Stimulated activated CD8-positive, alpha-beta memory T cell treated with anti-CD3 and anti-CD28 coated beads, Interleukin-12 subunit alpha, Interleukin-12 subunit beta, amount 100 ng/mL, for 4 hours (primary cell): ENCODE measurements at regions not wholly inside any gene's neighbourhood (a gene's known extent, or its start where the extent isn't known, plus 50 kb on each side); places are given as distances from the start of the nearest gene placed in this dataset.
"Not testable (repeated sequence)": the region's sequence is repeated elsewhere in the genome, so short reads cannot be mapped to it uniquely, and the experiment has no call there.

ENCODE experiments used
- DNase-seq: peaks from one replicate; pipeline ENCODE4 v3.0.0-alpha.2; 2020; ENCODE audit warnings: low read depth

DNA sequence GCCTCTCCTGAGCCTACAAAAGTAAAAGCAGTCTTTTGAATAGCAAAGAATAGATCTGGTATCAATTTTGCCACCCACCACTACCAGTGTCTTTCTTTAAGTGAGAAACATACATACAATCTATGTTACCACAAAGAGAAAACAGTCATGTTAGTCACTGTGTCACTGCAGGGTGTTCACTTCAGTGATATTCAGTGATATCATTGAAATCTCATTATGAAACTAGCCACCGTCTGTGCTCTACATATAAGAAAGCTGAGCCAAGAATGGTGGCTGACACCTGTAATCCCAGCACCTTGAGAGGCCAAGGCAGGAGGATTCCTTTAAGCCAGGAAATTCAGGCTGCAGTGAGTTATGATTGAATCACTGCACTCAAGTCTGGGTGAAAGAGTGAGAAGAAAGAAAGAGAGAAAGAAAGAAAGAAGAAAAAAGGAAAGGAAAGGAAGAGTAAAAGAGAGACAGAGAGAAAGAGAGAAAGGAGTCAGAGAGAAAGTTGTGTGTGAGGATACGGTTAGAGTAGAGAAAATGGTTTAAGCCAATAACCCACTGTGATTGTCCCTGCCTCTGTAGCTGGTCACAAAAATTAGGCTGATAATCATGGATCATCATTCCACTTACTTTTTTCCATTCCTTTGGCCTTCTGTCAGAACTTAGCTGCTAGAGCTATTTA is 847.1 kb downstream of the FAM181B start:
- no peak for DNase-seq

GRCh38 chr11:81874635-81875034 is 859.0 kb downstream of the FAM181B start:
- no peak for DNase-seq

DNA sequence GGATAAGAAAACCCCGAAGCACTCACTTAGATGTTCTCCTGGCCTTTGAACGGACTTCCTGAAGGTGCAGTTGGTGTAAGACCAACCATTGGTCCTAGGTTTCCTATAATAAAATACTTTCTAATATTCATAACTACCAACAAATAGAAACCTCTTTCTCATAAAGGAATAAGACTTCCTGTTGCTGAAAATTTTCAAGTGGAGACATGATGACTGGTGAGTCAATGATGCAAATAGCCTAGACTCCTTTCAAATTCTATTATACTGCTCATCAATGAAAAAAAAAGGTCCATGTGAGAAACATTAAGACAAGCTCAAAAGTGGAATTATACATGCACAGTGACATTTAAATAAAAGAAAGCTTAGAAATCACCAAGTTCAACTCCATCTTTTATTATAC is 862.8 kb downstream of the FAM181B start:
- DNase-seq = no peak

- no peak for DNase-seq
Observed at GRCh38 chr11:81870066-81870412, 863.6 kb downstream of the FAM181B start.

DNA sequence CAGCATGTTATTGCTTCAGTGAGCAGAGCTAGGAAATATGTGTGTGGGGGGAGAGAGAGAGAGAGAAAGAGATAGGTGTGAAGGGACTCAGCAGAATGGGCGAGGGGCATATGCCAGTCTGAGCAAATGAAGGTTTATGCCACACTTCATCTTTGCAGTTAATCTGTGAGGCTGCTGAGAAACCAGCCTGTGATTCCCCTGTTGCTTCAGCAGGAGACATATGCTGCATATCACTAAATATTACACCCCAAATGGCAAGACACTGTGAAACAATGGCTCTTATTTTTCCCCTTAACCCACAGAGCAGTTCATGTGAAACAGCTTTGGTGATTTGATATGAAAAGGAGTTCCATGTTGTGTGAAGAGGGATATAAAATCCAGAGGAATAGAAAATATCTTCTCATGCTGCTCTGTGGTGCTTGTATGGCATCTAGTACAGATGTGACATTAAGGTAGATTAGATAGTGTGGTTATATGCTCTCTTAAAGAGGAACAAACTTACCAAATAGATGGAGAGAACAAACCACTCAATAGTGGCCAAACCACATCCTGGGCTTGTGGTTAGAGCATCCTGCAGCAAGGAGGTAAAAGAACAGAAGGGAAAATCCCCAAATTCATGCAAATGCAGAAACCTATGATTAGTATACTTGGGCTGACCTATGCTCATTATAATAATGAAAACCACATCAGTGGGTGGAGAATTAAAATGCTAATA is 864.2 kb downstream of the FAM181B start:
- peak; percentile 44 for DNase-seq

GRCh38 chr11:81866896-81867295 is 866.8 kb downstream of the FAM181B start:
- DNase-seq = no peak

DNA sequence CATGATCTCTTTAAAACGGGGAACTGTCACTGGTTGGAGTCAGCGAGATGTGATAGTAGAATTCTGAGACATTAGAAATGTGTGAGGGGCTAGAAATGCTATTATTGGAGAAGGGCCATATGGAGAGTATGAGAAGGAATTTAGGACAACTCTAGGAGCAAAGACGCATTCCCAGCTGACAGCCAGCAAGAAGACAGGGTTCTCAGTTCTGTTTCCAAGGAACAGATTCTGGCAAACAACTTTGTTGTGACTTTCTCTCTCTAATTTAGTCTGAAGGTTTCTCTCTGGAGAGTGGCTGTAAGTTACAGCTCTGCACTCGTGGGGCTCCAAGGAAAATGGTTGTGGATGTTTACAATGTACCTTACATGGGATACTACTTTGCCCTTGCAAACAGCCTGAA is 876.3 kb downstream of the FAM181B start:
- no peak for DNase-seq

GRCh38 chr11:81853791-81854190 is 879.9 kb downstream of the FAM181B start:
- DNase-seq = no peak

GRCh38 chr11:81852896-81853295 is 880.8 kb downstream of the FAM181B start:
- DNase-seq = no peak

- no peak for DNase-seq
Observed at GRCh38 chr11:81840380-81840779, 893.3 kb downstream of the FAM181B start.

DNA sequence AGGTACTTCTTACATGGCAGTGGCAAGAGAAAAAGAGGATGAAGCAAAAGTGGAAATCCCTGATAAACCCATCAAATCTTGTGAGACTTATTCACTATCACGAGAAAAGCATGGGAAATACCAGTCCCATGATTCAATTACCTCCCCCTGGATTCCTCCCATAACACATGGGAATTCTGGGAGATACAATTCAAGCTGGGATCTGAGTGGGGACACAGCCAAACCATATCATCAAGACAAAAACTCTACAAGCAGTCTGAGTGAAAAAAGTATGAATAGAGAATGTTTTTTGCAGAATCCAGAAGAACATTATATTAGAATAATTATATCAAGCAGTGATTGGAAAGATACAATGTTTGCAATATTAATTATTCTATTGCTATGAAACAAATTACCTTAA is 893.7 kb downstream of the FAM181B start:
- DNase-seq = no peak

- DNase-seq = no peak
Observed at GRCh38 chr11:81839016-81839415, 894.6 kb downstream of the FAM181B start.

GRCh38 chr11:81829976-81830375 is 903.7 kb downstream of the FAM181B start:
- DNase-seq = no peak

DNA sequence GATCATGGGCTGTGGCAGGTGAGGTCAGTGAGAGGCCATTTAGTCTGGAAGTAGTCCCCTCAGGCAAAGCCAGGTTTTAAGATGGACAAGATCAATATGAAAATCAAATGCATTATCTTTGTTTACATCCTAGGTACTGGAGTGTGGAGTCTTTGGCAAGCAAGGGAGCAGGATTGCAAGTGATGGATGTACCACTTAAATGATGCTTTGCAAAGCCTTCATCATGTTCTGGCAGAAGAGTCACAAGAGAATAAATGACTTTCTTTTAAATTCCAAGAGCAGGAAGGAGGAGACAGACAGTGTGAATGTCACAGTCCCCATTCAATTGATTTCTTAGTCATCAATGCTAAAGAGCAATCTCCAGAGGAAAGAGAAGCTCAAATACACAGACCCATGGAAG is 908.3 kb downstream of the FAM181B start:
- DNase-seq = no peak

- DNase-seq = no peak
Observed at GRCh38 chr11:81819462-81819861, 914.2 kb downstream of the FAM181B start.

GRCh38 chr11:81804858-81805257 is 928.8 kb downstream of the FAM181B start:
- DNase-seq = no peak

DNA sequence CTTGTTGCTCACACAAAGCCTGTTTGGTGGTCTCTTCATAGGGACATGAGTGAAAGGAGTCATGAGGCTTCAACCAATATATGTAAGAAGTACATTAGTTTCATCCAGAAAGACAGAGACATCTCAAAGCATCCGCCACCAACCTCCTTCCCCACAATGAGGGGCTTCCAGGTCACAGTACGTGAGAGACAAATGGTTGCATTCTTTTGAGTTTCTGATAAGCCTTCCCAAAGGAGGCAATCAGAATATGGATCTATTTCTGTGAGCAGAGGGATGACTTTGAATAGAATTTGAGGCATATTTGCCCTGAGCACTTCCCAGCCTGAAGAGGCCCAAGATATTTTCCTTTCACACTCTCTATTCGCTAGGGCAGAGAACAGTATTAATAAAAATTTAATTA is 931.1 kb downstream of the FAM181B start:
- no peak for DNase-seq

DNA sequence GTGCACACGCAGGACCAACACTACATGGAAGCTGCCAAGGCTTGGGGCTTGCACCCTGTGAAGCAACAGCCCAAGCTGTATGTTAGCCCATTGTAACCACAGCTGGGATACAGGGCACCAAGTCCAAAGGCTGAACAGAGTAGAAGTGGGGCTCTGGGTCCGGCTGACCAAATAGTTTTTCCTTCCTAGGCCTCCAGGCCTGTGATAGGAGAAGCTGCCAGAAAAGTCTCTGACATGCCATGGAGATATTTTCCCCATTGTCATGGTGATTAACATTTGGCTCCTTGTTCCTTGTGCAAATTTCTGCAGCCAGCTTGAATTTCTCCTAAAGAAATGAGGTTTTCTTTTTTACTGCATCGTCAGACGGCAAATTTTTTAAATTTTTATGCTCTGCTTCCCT is 941.2 kb downstream of the FAM181B start:
- DNase-seq = no peak

- no peak for DNase-seq
Observed at GRCh38 chr11:81787584-81788049, 946.0 kb downstream of the FAM181B start.

DNA sequence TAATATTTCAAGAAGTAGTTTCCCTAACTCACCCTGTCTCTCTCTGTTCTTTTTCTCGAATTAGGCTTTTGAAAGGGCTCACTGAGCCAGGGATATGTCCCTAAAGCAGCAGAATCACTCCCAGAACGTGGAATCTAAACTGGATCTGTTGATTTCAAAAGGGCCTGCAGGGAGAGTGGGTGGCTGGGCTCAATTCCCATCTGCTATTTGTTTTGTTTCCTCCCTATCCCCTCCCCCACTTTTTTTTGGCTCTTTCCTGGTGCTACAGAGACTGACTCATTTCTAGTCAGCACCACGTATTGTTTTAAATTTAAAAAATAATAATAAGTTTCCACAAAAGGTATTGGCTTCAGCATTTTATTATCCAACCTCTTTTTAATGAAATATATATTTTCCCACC is 961.5 kb downstream of the FAM181B start:
- no peak for DNase-seq

- not testable (repeated sequence) for DNase-seq
Observed at GRCh38 chr11:81769906-81770305, 963.8 kb downstream of the FAM181B start.

DNA sequence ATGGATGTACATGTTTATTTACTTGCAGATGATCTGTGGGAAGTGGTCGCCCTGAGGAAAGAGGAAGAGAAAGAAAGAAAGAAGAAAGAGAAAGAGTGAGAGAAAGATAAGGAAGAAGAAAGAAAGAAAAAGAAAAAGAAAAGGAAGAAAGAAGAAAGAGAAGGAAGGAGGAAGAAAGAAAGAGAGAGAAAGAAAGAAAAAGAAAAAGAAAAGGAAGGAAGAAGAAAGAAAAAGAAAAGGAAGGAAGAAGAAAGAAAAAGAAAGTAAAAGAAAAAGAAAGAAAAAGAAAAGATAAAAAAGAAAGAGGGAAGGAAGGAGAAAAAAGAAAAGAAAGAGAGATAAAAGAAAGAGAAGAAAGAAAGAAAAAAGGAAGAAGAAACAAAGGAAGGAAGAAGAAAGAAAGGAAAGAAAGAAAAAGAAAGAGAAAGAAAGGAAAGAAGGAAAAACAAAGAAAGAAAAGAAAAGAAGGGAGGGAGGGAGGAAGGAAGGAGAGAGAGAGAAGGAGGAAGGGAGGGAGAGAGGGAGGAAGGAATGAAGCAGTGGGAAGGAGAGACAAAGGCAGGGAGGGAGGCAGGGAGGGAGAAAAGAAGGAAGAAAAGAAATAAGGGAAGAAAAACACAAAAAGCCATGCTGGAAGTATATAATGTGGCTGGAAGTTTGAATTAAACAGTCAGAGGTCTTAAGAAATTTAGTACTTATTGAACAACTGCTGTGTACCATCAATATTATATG is 976.6 kb downstream of the FAM181B start:
- no peak for DNase-seq

GRCh38 chr11:81749245-81749644 is 984.4 kb downstream of the FAM181B start:
- no peak for DNase-seq
